ENCODE measurements at regions not wholly inside any gene's neighbourhood (a gene's known extent, or its start where the extent isn't known, plus 50 kb on each side); places are given as distances from the start of the nearest gene placed in this dataset.

DNA sequence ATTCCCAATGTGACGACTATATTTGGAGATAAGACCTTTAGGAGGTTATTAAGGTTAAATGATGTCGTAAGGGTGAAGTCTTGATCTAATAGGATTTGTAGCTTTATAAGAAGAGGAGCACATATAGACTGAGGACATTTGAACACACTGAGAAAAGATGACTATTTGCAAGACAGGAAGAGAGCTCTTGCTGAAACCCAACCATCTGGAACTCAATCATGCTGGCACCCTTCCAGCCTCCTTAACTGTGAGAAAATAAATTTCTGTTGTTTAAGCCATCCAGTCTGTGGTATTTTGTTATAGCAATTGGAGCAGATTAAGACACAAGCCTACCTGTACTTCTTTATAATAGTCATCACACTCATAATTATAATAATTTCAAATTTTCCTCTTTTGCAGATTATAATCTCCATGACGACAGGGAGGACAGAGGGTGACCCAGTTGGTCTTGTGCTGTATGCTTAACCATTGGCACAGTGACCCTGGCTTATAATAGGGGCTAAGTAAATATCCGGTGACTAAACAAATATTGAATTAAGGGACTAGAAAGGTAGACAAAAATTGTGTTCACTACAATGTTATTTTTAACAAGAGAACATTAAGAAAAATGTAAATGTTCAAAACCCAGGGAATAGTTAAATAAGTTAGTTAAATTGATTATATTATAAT, 206.4 kb upstream of the HDDC2 start:
- Histone ChIP-seq H3K36me3 (ENCODE audit: low read depth, low read length) (no peaks in the 10 kb centered on the region), H3K79me2 (ENCODE audit: low read length) (no peaks in the 10 kb centered on the region), H3K4me1 (ENCODE audit: insufficient read depth, low read length) (no peaks in the 10 kb centered on the region), H3F3A (ENCODE audit: low read length, unreplicated experiment) (no peaks in the 10 kb centered on the region), H3K27me3 (ENCODE audit: low read length) (peaks cover 7% of the 10 kb centered on the region; the same call in 1 of the 2 replicates), H3K9ac (ENCODE audit: low read length) (no peak overlapping the region), H3K9me2 (replicated peaks; ENCODE audit: low read length) (no peaks in the 10 kb centered on the region), H3K4me2 (ENCODE audit: low read length) (no peak overlapping the region), H3K27ac (ENCODE audit: low read length) (no peak overlapping the region), H3K4me3 (ENCODE audit: low read length) (no peak overlapping the region), H2AFZ (ENCODE audit: low read length) (no peak overlapping the region), H3K9me3 (ENCODE audit: low read length) (no peaks in the 10 kb centered on the region), H4K20me1 (ENCODE audit: low read length) (no peaks in the 10 kb centered on the region)
- intact Hi-C loops (cut with micrococcal nuclease): no loop called here
- DNase-seq: no peak
- ChIA-PET CTCF (no interaction called here), POLR2A (ENCODE audit: unreplicated experiment) (no interaction called here)
- no TSS peak for BruUV-seq (replicated peaks)
- TF ChIP-seq, protein P1, sequence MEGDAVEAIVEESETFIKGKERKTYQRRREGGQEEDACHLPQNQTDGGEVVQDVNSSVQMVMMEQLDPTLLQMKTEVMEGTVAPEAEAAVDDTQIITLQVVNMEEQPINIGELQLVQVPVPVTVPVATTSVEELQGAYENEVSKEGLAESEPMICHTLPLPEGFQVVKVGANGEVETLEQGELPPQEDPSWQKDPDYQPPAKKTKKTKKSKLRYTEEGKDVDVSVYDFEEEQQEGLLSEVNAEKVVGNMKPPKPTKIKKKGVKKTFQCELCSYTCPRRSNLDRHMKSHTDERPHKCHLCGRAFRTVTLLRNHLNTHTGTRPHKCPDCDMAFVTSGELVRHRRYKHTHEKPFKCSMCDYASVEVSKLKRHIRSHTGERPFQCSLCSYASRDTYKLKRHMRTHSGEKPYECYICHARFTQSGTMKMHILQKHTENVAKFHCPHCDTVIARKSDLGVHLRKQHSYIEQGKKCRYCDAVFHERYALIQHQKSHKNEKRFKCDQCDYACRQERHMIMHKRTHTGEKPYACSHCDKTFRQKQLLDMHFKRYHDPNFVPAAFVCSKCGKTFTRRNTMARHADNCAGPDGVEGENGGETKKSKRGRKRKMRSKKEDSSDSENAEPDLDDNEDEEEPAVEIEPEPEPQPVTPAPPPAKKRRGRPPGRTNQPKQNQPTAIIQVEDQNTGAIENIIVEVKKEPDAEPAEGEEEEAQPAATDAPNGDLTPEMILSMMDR (conservative IDR thresholded peaks at IDR 0.05; ENCODE audit: low read depth, low read length): no peak
- no peak for TF ChIP-seq EZH2phosphoT487 (IDR thresholded peaks at IDR 0.05; ENCODE audit: borderline replicate concordance, low read length)
- no peak for TF ChIP-seq EZH2 (IDR thresholded peaks at IDR 0.05; ENCODE audit: low read length, unreplicated experiment)
- ATAC-seq: no peak

DNA sequence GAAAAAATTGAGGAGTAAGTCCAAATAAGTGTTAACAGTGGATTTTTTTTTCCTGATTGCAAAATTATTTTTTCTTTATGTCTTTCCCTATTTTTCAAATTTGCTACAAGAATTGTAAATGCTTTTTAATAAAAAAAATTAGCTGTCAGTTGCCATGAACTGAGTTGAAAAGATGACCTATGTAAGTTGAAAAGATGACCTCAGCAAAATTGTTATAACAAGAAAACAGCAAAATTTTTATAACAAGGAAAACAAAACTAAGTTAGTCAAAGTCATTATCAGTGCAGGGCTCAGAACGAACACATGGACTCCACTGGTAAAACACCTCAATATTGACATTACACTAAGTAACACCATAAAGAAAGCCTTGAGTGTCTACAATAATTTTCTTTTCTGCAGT, 207.0 kb upstream of the HDDC2 start:
- intact Hi-C loops (cut with micrococcal nuclease): no loop called here
- TF ChIP-seq EZH2phosphoT487 (IDR thresholded peaks at IDR 0.05; ENCODE audit: borderline replicate concordance, low read length) (no peak), EZH2 (IDR thresholded peaks at IDR 0.05; ENCODE audit: low read length, unreplicated experiment) (no peak)
- TF ChIP-seq, protein P1 (conservative IDR thresholded peaks at IDR 0.05; ENCODE audit: low read depth, low read length): no peak
- H3K27ac ChIP-seq (ENCODE audit: low read length): no peak overlapping the region
- BruUV-seq (replicated peaks): no TSS peak
- DNase-seq (no peak), ATAC-seq (no peak)
- H3K9ac ChIP-seq (ENCODE audit: low read length): no peak overlapping the region
- ChIA-PET CTCF (no interaction called here), POLR2A (ENCODE audit: unreplicated experiment) (interaction anchor here (0.6 kb wide), 1 partner anchor 534 kb away, joined by 3 read pairs; no protein-coding TSS in a partner anchor)
- no peak overlapping the region for H2AFZ ChIP-seq (ENCODE audit: low read length)
- no peaks in the 10 kb centered on the region for H3K36me3 ChIP-seq (ENCODE audit: low read depth, low read length)
- H3K27me3 ChIP-seq (ENCODE audit: low read length): peaks cover 7% of the 10 kb centered on the region; the same call in 1 of the 2 replicates
- no peaks in the 10 kb centered on the region for H3K4me1 ChIP-seq (ENCODE audit: insufficient read depth, low read length)
- no peaks in the 10 kb centered on the region for H3K9me3 ChIP-seq (ENCODE audit: low read length)
- H3K4me3 ChIP-seq (ENCODE audit: low read length): no peak overlapping the region
- H4K20me1 ChIP-seq (ENCODE audit: low read length): no peaks in the 10 kb centered on the region
- H3K9me2 ChIP-seq (replicated peaks; ENCODE audit: low read length): no peaks in the 10 kb centered on the region
- no peaks in the 10 kb centered on the region for H3K79me2 ChIP-seq (ENCODE audit: low read length)
- no peaks in the 10 kb centered on the region for H3F3A ChIP-seq (ENCODE audit: low read length, unreplicated experiment)
- no peak overlapping the region for H3K4me2 ChIP-seq (ENCODE audit: low read length)

DNA sequence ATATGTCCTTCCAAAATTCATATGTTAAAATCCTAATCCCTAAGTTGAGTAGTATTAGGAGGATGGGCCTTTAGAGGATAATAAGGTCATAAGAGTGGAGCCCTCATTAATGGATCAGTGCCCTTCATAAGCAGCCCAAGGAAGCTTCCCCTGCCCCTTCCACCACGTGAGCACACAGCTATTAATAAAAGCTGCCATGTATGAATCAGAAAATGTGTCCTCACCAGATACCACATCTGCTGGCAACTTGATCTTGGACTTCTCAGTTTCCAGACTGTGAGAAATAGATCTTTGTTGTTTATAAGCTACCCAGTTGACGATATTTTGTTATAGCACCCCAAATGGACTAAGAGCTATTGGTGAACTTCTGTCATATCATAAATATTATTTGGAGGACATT, 207.7 kb upstream of the HDDC2 start:
- ChIA-PET CTCF (no interaction called here), POLR2A (ENCODE audit: unreplicated experiment) (no interaction called here)
- ATAC-seq (no peak), DNase-seq (no peak)
- Histone ChIP-seq H4K20me1 (ENCODE audit: low read length) (no peaks in the 10 kb centered on the region), H3K4me3 (ENCODE audit: low read length) (no peak overlapping the region), H3K27me3 (ENCODE audit: low read length) (0 out of 2 replicates have a peak, but pooled peaks cover 2% of the 10 kb centered on the region), H3K4me2 (ENCODE audit: low read length) (no peak overlapping the region), H3F3A (ENCODE audit: low read length, unreplicated experiment) (no peaks in the 10 kb centered on the region), H3K36me3 (ENCODE audit: low read depth, low read length) (no peaks in the 10 kb centered on the region), H3K27ac (ENCODE audit: low read length) (no peak overlapping the region), H2AFZ (ENCODE audit: low read length) (no peak overlapping the region), H3K9ac (ENCODE audit: low read length) (no peak overlapping the region), H3K9me3 (ENCODE audit: low read length) (no peaks in the 10 kb centered on the region), H3K9me2 (replicated peaks; ENCODE audit: low read length) (no peaks in the 10 kb centered on the region), H3K4me1 (ENCODE audit: insufficient read depth, low read length) (no peaks in the 10 kb centered on the region), H3K79me2 (ENCODE audit: low read length) (no peaks in the 10 kb centered on the region)
- TF ChIP-seq EZH2 (IDR thresholded peaks at IDR 0.05; ENCODE audit: low read length, unreplicated experiment) (no peak), EZH2phosphoT487 (IDR thresholded peaks at IDR 0.05; ENCODE audit: borderline replicate concordance, low read length) (no peak)
- TF ChIP-seq, protein P1 (conservative IDR thresholded peaks at IDR 0.05; ENCODE audit: low read depth, low read length): no peak
- intact Hi-C loops (cut with micrococcal nuclease): no loop called here
- no TSS peak for BruUV-seq (replicated peaks)

All from PC-3 (cell line).